Loucy (cell line): ENCODE measurements at regions not wholly inside any gene's neighbourhood (a gene's known extent, or its start where the extent isn't known, plus 50 kb on each side); places are given as distances from the start of the nearest gene placed in this dataset.

Source experiments
- H2AFZ ChIP-seq: fragments of 200-600 bp; sonication (generic); 2 replicates; pipeline ENCODE4 v1.6.0; 2016; ENCODE audit warnings: antibody characterized with exemption, mild to moderate bottlenecking, low read length, moderate library complexity
- H3F3A ChIP-seq: fragments of 200-600 bp; 2 replicates; pipeline ENCODE4 v1.6.0; 2016; ENCODE audit warnings: antibody characterized with exemption, low read depth, mild to moderate bottlenecking
- H3K27me3 ChIP-seq: fragments of 200-600 bp; sonication (generic); 2 replicates; pipeline ENCODE4 v1.6.1; 2014; ENCODE audit warnings: low read length, mild to moderate bottlenecking; ENCODE audit not compliant: insufficient read depth, poor library complexity, severe bottlenecking
- H3K36me3 ChIP-seq: fragments of 200-600 bp; sonication (generic); 2 replicates; pipeline ENCODE4 v1.6.1; 2016; ENCODE audit warnings: low read length; ENCODE audit not compliant: insufficient read depth
- H3K4me1 ChIP-seq: fragments of 200-600 bp; sonication (generic); 2 replicates; pipeline ENCODE4 v1.5.1; 2014; ENCODE audit warnings: low read length, mild to moderate bottlenecking; ENCODE audit not compliant: insufficient read depth, poor library complexity, severe bottlenecking
- H3K4me2 ChIP-seq: fragments of 200-600 bp; sonication (generic); 2 replicates; pipeline ENCODE4 v1.6.0; 2014; ENCODE audit warnings: antibody characterized with exemption, low read length, low read depth, mild to moderate bottlenecking; ENCODE audit not compliant: poor library complexity, severe bottlenecking
- H3K4me3 ChIP-seq: fragments of 200-600 bp; sonication (generic); 2 replicates; pipeline ENCODE4 v1.5.1; 2014; ENCODE audit warnings: low read length, mild to moderate bottlenecking, mixed read lengths; ENCODE audit not compliant: poor library complexity, severe bottlenecking
- H3K79me2 ChIP-seq: fragments of 200-600 bp; sonication (generic); 2 replicates; pipeline ENCODE4 v1.6.1; 2014; ENCODE audit warnings: low read length; ENCODE audit not compliant: insufficient read depth
- H3K9ac ChIP-seq: fragments of 200-600 bp; sonication (generic); 2 replicates; pipeline ENCODE4 v1.6.0; 2014; ENCODE audit warnings: mild to moderate bottlenecking, low read depth, low read length, moderate library complexity; ENCODE audit not compliant: poor library complexity, severe bottlenecking
- H3K9me2 ChIP-seq: fragments of 200-600 bp; sonication (generic); replicated peaks from 2 replicates; pipeline ENCODE4 v1.6.1; 2016; ENCODE audit warnings: low read depth, low read length, mixed read lengths
- H3K9me3 ChIP-seq: fragments of 200-600 bp; sonication (generic); 2 replicates; pipeline ENCODE4 v1.6.1; 2014; ENCODE audit warnings: mild to moderate bottlenecking, antibody characterized with exemption, low read length, low read depth; ENCODE audit not compliant: insufficient read depth
- H4K20me1 ChIP-seq: fragments of 200-600 bp; sonication (generic); 2 replicates; pipeline ENCODE4 v1.6.0; 2014; ENCODE audit warnings: antibody characterized with exemption, low read length, mild to moderate bottlenecking; ENCODE audit not compliant: insufficient read depth, poor library complexity, severe bottlenecking
- CTCF ChIP-seq: fragments of 200-600 bp; sonication (generic); conservative IDR thresholded peaks from 2 replicates; pipeline ENCODE4 v1.5.1; 2014; ENCODE audit warnings: mild to moderate bottlenecking, antibody characterized with exemption, low read length
- EZH2phosphoT487 ChIP-seq: fragments of 200-600 bp; IDR thresholded peaks from 2 replicates; pipeline ENCODE4 v1.6.1; 2018; ENCODE audit warnings: antibody characterized with exemption, mild to moderate bottlenecking, moderate library complexity, borderline replicate concordance

- H4K20me1 ChIP-seq = no peaks in the 10 kb centered on the region
- no peaks in the 10 kb centered on the region for H3K36me3 ChIP-seq
- H3K9ac ChIP-seq = no peak overlapping the region
- peaks cover 8% of the 10 kb centered on the region for H3K4me1 ChIP-seq
- H3F3A ChIP-seq = no peaks in the 10 kb centered on the region
- no peaks in the 10 kb centered on the region for H3K9me2 ChIP-seq
- TF ChIP-seq EZH2phosphoT487 (no peak), CTCF (no peak)
- H2AFZ ChIP-seq = no peak overlapping the region
- H3K27me3 ChIP-seq = no peaks in the 10 kb centered on the region
- no peak overlapping the region for H3K4me3 ChIP-seq
- H3K79me2 ChIP-seq = no peaks in the 10 kb centered on the region
- H3K4me2 ChIP-seq = no peak overlapping the region
- no peaks in the 10 kb centered on the region for H3K9me3 ChIP-seq
Measured at GRCh38 chr17:69943058-69943457, 132.0 kb upstream of the KCNJ16 start.

- no peak overlapping the region for H3K9ac ChIP-seq
- H3F3A ChIP-seq = no peaks in the 10 kb centered on the region
- no peak for TF ChIP-seq EZH2phosphoT487
- TF ChIP-seq CTCF = no peak
- no peak overlapping the region for H2AFZ ChIP-seq
- peaks cover 8% of the 10 kb centered on the region for H3K4me1 ChIP-seq
- no peak overlapping the region for H3K4me3 ChIP-seq
- H3K36me3 ChIP-seq = no peaks in the 10 kb centered on the region
- no peaks in the 10 kb centered on the region for H3K9me3 ChIP-seq
- no peaks in the 10 kb centered on the region for H3K27me3 ChIP-seq
- H3K79me2 ChIP-seq = no peaks in the 10 kb centered on the region
- H4K20me1 ChIP-seq = no peaks in the 10 kb centered on the region
- H3K9me2 ChIP-seq = no peaks in the 10 kb centered on the region
- H3K4me2 ChIP-seq = no peak overlapping the region
Measured at GRCh38 chr17:69944406-69944805, 130.6 kb upstream of the KCNJ16 start.

GRCh38 chr17:69945698-69946185 lies 129.3 kb upstream of the KCNJ16 start:
- no peak overlapping the region for H2AFZ ChIP-seq

More at GRCh38 chr17:69945698-69946185, 129.3 kb upstream of the KCNJ16 start:
- H3K4me2 ChIP-seq = no peak overlapping the region
- no peaks in the 10 kb centered on the region for H3K79me2 ChIP-seq
- no peaks in the 10 kb centered on the region for H3K9me3 ChIP-seq
- 0 out of 2 replicates have a peak, but pooled peaks cover 5% of the 10 kb centered on the region for H3F3A ChIP-seq
- TF ChIP-seq CTCF = no peak
- no peak for TF ChIP-seq EZH2phosphoT487
- no peak overlapping the region for H3K4me3 ChIP-seq
- no peak overlapping the region for H3K9ac ChIP-seq
- H3K9me2 ChIP-seq = no peaks in the 10 kb centered on the region
- H3K4me1 ChIP-seq = peaks cover 14% of the 10 kb centered on the region
- H3K36me3 ChIP-seq = no peaks in the 10 kb centered on the region
- H3K27me3 ChIP-seq = no peaks in the 10 kb centered on the region
- no peaks in the 10 kb centered on the region for H4K20me1 ChIP-seq
